PC-9 (cell line): ENCODE measurements at regions not wholly inside any gene's neighbourhood (a gene's known extent, or its start where the extent isn't known, plus 50 kb on each side); places are given as distances from the start of the nearest gene placed in this dataset.

Experiments
- CTCF ChIP-seq: fragments of 200-600 bp; sonication (generic); conservative IDR thresholded peaks from 2 replicates; pipeline ENCODE4 v1.6.1; 2017; ENCODE audit warnings: mixed run types, antibody characterized with exemption, mild to moderate bottlenecking, moderate library complexity
- EZH2 ChIP-seq: fragments of 200-600 bp; sonication (generic); IDR thresholded peaks from 2 replicates; pipeline ENCODE4 v1.8.0; 2017; ENCODE audit warnings: antibody characterized with exemption, low read depth

GRCh38 chr7:71019706-71020105, 112.2 kb upstream of the GALNT17 start:
- TF ChIP-seq CTCF (no peak), EZH2 (no peak)
